SU-DHL-6 (cell line): ENCODE measurements at regions not wholly inside any gene's neighbourhood (a gene's known extent, or its start where the extent isn't known, plus 50 kb on each side); places are given as distances from the start of the nearest gene placed in this dataset.

ENCODE experiments used
- EZH2phosphoT487 ChIP-seq: fragments of 200-600 bp; sonication (generic), shearing (Covaris generic); conservative IDR thresholded peaks from 2 replicates; pipeline ENCODE4 v1.6.1; 2018; ENCODE audit warnings: mild to moderate bottlenecking, antibody characterized with exemption, low read length, moderate library complexity, mixed read lengths
- TF ChIP-seq, protein P1 (sequence below): fragments of 200-600 bp; sonication (generic); IDR thresholded peaks from one replicate; pipeline ENCODE4 v1.5.1; 2017; ENCODE audit warnings: antibody characterized with exemption, mild to moderate bottlenecking, low read length, moderate library complexity; ENCODE audit not compliant: insufficient read depth, poor library complexity, severe bottlenecking

DNA sequence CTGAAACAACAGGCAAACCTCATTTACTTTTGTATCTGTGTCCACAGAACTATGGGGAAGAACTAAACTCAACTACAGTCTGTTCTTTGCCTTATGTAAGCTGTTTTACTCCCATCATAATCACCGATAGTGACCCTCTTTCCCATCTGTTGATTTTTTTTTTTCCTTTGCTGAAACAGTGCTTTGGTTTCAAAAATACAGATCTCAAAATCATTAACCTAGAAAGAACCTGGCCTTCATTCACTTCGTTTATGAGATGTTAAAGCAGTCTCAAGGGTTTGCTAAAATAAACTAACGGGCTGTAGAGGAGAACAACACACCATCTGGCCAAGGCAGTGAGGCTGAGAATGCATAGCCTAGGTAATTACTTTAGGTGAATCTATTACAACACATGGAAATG, 706.6 kb upstream of the ZNF608 start:
- TF ChIP-seq, protein P1, sequence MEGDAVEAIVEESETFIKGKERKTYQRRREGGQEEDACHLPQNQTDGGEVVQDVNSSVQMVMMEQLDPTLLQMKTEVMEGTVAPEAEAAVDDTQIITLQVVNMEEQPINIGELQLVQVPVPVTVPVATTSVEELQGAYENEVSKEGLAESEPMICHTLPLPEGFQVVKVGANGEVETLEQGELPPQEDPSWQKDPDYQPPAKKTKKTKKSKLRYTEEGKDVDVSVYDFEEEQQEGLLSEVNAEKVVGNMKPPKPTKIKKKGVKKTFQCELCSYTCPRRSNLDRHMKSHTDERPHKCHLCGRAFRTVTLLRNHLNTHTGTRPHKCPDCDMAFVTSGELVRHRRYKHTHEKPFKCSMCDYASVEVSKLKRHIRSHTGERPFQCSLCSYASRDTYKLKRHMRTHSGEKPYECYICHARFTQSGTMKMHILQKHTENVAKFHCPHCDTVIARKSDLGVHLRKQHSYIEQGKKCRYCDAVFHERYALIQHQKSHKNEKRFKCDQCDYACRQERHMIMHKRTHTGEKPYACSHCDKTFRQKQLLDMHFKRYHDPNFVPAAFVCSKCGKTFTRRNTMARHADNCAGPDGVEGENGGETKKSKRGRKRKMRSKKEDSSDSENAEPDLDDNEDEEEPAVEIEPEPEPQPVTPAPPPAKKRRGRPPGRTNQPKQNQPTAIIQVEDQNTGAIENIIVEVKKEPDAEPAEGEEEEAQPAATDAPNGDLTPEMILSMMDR = no peak
- TF ChIP-seq EZH2phosphoT487 = no peak
